Stimulated activated naive CD4-positive, alpha-beta T cell treated with Interleukin-2 at 50 U/mL for 16 hours (primary cell): ENCODE measurements at regions not wholly inside any gene's neighbourhood (a gene's known extent, or its start where the extent isn't known, plus 50 kb on each side); places are given as distances from the start of the nearest gene placed in this dataset.

ENCODE experiments used
- DNase-seq: peaks from one replicate; lab custom pipeline; 2025; lab: John Stamatoyannopoulos, UW

DNA sequence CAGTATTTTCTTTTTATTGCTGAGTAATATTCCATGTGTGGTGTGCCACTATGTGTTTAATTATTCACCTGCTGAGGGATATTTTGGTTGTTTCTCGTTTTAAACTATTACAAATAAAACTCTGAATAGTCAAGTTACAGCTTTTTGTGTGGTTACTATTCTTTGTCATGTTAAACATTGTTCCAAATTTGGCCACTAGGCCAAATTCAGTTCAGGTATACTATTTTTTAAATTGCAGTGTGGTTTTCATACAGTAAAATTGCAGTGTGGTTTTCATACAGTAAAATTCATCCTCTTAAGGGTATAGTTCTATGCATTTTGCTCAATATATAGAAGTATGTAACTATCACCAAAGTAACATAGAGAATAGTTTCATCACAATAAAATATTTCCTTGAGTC is 97.4 kb upstream of the FAM3C start:
- DNase-seq, result no peak

DNA sequence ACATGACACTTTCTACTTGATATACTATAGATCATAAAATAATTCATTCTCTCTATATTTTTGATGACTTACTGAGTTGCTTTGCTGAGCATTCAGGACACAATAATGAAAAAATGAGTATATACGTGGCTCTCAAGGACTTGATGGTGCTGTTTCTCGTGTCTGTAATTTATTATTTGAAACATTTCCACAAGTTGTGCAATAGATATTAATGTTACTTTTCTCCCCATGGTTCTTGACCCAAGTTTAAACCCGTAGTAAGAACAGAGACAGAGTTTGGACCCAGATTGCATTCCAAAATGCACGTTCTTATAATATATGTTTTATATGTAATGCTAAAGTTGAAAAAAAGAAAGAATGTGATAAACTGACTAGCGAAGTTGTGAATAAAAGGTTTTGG is 94.2 kb upstream of the FAM3C start:
- DNase-seq, result no peak

DNA sequence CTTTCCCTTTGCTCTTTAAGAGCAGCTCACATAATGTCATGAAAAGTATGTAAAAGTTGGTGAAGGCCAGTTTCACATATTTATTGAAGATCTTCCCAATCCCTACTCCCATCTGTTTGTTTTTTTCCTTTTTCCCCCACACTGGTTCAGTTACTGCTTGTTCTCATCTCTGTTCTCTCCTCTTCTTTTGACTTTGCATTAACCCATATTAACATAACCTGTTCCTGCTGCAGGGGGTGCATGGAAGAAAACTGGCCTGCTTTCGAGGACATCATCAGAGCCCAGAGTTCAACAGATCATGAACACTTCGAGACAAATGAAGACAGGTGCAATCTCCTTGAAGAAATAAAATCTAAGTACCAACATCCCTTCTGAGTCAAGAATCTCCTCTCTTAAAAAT is 93.3 kb upstream of the FAM3C start:
- no peak for DNase-seq

DNA sequence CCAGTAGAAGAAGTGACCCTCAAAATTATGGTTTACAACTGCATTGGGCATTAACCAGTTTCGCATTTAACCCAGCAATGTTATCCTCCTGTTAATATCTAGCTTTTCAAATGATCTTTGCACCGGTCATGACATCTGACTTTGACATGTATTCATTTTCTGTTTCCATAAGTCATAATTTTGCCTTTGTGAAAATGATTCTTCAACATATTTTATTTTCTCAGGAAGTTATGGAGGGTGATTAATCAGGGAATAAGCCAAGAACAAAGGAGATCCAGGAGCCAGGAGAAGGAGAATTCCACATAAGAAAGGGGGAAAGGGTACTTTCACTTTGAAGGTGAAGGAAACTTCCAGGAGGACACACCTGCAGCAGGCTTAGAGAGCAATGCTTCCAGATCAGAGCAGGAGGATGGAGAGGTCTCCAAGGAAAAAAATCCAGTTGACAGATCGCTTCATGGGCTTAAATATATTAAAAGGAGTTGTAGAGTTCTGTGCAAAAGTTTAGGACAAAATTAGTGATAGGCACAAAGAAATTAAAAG is 92.1 kb upstream of the FAM3C start:
- no peak for DNase-seq

DNA sequence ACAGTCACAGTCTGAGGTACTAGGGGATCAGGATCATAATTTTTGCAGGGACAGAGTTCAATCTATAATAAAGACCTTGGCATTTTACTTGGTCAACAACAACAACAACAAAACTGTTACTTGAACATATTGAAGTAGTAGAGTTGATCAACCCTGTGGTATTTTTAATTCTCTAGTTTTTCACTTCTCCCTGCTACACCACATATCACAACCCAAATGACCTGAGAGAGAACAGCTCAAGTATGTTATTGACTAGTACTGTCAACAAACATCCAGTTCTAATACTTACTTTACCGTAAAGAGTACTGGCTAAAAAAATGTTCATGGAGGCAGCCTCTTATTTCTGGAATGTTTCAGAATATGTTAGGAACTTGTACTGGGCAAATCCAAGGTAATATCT is 90.5 kb upstream of the FAM3C start:
- DNase-seq, result no peak

DNA sequence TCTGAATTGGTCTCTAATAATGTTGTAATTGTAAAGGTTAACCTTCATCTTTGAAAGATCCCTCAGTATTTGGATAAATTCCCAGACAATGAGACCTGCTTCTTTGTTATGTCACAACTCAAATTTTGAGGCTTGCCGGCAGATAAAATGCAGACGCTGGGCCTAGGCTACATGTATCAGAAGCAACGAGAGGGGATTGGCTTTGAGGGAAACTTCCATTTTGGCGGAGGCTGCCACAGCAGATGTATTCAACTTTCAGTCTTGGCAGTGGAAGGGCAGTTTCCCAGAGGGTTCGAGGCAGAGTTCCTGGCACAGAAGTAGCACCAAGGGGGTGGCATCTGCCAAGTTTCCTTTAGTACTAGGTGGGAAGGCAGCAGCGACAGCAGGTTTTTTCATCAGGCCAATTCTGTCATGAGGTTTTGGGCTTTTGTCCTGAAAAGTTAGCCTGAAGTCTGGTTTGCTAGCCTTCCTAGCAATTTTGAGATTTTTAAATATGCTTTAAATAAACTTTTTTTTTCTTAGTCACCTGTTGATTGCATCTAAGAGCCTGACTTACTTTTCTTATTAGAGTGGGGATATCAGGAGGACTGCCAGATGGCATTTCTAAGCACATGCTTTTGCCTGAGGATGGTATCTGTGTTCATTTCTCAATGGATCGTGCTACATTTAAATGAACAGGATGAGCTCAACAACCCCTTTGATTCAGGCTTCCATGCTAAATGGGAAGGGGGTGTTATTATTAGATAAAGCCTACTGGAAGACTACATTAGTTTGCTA is 89.5 kb upstream of the FAM3C start:
- no peak for DNase-seq

DNA sequence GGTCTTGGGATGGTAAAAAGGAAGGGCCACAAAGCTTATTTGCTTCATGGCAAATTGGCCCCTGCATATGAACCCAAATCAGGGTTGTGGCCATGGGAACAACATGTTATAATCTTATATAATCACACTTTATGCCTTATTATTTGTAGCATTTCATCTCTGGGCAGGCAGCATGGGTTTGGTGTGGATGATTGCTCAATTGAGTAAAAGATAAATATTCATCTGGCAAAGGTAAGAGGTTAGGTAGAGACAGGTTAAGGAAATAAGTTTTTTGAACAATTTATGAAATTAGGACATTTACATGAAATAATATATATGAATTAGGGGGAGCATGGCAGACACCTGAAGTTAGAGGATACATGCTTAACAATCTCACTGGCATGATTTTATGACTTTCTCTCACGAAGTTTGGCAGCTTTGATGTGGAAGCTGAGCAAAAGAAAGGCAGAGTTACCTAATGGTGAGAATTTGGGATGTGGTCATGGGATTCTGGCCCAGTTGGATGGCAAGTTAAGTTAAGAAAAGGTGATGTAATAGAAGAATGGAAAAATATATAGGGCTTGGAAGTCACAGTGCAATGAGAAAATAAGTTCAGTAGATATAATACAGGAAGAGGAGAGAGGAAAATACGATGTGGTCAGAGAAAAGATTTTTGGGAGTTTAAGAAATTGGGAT is 88.1 kb upstream of the FAM3C start:
- no peak for DNase-seq

DNA sequence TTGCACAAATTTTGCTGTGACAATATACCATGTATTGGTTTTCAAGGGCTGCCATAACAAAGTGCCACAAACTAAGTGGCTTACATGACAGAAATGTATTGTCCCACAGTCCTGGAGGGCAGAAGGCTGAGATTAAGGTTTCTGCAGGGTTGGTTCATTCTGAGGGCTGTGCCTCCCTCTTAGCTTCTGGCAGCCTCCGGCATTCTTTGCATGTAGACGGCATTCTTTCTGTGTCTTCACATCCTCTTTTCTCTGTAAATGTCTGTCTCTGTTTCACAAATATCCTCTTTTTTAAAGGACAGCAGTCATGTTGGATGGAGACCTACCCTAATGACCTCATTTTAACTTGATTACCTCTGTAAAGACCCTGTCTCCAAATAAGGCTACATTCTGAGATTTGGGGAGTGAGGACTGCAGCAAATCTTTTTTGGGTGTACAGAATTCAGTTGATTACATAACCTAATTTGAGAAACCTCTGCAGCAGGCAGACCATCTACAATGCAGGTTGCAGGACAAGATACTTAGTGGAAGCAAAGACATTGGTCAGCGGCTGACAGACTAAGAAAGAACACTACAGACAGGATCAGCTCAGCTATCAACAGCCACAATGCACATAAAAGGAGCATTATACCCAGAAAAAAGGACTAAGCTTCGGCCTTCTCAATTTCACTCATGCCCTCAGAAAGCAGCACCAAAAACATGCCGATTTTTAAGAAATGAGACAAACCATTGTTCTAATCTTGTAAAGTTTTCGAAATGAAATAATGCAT is 84.6 kb upstream of the FAM3C start:
- DNase-seq, result no peak

DNA sequence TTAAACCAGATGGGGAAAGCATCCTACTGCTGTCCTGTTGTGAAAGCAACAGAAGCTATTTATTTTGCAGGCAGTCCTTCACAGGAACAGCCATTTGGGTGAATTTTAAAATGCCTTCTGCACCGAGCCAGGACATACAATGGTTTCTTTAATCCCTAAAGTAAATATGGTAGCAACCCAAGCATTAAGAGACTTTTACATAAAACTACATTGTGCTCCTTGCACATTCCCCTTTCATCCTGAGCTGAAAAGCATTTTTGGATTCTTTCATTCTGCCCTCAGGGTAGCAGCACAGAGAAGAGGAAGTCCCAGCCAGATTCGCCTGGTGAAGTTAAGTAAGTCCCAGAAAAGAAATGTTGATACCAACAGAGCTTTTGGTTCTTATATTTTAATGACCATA is 84.0 kb upstream of the FAM3C start:
- no peak for DNase-seq

DNA sequence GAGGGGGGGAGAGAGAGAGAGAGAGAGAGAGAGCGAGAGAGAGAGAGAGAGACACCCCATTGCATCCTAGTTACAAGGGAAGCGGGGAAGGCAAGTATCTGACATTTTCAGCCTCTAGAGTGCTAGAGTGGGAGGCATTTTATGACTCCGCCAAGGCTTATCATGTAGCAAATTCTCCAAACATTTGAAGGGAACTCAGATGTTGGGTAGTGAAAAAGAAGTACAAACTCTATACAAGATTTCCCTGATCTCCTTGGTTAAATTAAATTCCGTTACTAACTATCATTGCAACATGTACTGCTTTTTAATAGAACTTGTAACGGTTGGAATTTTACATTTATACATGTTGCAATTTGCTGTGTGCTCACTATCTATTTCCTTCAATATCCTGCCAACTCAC is 83.4 kb upstream of the FAM3C start:
- no peak for DNase-seq

DNA sequence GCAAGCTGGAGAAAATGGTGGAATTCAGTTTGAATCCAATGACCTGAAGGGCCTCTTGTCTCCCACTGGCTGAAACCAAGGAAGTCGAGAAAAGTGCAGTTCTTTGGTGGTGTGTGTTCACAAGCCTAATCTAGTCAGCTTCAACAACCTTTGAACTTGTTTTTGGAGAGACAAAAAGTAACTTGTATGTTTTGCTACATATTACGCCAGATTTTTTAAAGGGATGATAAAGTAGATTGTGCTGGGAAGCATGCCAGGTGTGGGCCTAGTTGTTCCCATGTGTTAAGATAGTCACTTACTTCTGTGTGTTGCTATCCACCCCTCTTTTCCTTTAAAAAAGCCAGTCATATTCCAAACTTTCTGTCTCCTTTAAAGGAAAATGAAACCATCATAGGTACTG is 79.7 kb upstream of the FAM3C start:
- no peak for DNase-seq

DNA sequence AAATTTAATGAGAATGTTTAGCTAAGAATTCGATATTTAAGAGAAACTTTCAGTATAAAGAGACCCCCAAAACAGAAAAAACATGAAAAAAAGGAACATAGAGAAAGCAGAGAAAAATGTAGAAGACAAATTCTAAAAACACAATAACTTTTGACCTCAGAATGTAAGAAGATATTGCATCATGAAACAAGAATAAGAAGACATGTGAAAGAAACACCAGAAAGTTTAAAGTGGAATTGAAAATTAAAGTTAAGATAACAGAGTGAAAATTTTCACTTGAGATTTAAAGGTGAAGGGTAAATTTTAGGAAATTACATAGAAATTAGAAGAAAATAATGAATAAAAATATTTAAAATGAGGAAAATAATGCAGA is 78.2 kb upstream of the FAM3C start:
- no peak for DNase-seq

DNA sequence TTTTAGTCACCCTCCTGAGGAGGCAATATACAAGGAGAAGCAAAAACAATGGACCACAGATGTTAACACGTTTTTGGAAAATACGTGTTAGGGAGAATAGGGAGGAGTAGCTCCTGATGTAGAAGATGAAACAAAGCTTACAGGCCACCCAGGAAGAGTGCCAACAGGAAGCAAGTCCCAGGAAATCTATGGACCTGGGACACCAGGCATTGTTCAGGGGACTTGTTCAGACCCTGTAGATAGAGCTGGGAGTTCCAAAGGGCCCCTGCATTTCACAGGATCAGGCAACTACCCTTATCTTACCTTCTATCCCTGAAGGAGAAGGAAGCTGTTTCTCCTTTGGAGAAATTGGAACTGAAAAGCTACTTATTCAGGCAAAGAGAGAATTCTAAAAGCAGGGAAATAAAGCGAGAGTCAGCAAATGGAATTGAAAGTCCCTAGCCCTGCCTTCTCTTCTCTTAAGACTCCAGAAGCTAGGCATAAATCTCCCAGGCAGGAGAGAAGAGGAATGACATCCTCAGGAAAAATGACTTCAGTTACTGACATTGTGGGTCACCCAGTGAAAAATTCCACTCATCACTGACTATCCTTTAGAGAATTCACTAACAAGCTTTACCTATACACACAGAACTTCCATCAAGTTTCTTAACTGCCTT is 77.7 kb upstream of the FAM3C start:
- no peak for DNase-seq

DNA sequence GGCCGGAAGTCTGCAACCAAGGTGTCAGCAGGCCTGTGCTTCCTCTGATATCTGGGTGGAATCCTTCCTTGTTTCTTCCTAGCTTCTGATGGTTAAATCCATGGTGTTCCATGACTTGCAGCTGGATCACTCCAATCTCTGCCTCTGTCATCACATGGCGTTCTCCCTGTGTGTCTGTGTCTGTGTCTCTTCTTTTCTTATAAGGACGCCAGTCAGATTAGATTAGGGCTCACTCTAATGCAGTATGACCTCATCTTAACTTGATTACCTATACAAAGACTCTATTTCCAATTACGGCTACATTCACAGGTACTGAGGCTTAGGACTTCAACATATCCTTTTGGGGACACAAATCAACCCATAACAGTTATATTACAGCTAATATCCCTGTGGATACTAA is 70.3 kb upstream of the FAM3C start:
- DNase-seq, result no peak

DNA sequence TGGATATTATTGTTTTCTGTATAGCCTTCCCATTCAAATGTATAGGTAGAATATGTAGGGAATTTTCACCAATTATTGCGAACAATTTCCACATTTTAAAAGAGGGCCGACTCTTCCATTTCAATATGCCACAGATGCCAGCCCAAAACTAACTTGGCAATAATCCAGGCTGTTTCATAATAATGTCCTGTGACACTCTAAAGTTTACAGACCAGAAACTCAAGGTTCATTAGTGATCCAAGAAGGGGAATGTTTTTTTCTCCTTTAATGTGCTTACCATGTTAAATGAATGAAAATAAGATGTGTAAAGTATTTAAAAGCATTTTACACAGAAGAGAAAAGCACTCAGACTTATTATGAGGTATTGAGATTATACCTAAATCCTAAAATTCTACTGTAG is 63.0 kb upstream of the FAM3C start:
- DNase-seq, result no peak

DNA sequence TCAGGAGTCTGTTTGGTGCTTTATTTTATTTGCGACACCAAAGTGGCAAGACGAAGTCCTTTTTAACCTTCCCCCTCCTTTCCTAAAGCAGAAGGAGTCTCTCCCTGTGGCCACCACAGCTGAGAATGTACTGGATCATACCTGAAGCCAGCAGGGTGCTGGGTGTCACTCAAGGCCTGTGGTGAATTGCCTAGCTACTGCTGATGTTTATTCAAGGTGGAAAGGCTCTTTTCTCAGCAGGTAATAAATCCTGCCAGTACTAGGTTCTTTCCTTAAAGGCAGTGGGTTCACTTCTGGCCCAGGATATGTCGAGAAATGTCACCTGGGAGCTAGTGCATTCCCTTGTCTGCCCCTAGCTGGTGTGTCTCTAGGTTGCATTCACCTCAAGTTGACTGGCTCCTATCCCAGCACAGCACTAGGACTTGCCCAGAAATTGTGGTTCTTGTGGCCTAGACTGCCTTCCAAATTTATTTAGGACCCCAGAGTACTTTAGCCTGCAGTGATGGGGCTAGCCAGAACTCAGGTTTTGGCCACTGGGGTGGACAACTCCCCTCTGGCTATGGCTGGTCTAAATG is 60.8 kb upstream of the FAM3C start:
- no peak for DNase-seq

DNA sequence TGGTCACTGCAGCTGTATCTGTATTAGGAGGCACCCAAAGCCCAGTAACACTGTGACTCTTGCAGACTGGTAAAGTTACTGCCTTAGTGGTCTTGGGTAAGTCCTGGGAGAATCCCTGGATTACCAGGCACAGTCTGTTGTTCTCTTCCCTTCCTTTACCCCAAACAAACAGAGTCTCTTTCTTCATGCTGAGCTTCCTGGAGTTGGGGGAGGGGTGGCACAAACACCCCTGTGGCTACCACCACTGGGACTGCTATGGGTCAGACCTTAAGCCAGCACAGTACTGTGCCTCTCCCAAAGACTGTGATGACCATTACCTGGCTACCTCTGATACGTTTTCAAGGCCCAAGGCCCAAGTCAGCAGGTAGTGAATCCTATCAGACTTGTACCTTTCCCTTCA is 59.9 kb upstream of the FAM3C start:
- no peak for DNase-seq

DNA sequence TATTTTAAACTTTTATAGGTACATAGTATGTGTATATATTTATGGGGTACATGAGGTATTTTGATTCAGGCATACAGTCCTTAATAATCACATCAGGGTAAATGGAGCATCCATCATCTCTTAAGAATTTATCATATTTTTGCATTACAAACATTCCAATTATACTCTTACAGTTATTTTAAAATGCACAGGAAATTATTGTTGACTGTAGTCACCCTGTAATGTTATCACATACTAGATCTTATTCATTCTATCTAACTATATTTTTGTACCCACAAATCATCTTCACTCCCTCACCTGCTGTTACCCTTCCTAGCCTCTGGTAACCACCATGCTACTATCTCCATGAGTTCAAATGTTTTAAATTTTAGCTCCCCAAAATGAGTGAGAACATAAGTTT is 56.3 kb upstream of the FAM3C start:
- DNase-seq, result no peak

DNA sequence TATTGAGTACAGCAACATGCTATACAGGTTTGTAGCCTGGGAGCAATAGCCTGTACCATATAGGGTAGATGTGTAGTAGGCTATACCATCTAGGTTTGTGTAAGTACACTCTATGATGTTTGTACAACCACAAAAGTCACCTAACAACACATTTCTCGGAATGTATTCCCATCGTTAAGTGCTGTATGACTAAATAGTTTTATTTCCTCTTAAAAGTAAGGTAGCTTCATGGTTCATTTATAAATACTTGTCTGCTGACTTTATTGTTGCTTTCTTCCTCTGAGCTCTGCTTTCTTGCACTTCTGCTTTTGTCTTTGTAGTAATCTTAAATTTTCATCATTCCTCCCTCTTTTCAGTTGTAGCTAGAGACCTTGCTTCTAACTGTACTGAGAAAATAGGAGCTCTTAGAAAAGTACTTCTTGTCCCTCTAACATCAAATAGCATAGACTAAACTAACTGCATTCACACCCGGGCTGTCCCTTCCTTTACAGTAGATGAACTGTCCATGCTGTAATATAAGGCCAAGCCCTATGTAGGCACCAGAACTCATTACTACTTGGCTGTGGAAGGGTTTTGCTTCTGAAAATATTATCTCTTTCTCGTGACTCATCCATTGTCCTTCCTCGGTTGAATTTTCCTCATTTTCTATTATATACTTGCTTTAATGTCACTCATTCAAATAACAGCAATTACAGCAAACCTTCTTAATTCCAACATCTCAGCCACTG is 55.4 kb upstream of the FAM3C start:
- no peak for DNase-seq

DNA sequence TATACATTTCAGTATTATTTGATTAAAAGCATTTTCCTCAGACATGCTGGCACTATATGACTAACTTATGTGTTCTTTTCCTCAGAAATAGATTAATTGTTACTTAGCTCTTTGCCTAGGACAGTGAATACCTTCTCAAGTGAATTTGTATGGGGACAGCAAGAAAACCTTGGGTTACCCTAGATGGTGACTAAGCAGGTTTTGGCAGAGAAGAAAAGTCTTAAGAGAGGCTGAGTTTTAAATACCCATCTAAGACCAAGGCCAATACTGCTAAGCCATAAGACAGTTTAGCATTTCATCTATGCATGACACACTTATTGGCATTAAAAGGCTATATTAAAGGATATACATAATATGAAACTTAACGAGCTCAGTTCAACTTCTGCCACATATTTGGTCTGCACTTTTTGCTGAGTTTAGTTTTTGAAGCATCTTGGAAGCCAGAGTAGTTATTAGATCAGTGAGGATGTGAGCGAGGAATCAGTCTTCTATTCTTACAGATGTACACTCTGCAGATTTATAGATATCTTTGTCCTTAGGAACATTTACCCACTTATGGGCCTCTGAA is 54.6 kb upstream of the FAM3C start:
- DNase-seq, result no peak

DNA sequence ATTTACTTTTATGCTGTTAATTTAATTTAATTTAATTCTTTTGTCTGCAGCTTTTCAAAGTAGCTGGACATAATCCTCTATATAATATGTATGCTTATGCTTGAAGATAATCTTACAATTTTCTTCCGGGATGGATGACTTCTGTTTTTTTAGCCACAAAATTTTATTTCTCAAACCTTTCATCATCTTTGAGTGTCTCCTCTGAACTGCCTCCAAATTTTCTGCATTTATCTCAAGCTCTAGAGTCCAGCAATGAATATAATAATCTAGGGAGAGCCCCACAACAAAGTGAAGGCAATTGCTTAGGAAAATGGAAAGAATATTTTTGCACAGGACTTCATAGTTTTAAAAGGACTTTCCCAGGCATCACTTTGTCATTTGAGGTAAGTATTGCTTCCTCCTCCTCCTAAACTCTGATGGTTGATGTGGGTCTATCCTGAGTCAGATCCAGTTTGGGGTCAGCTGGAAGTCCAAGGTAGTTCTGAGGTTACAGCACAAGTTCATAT is 53.7 kb upstream of the FAM3C start:
- no peak for DNase-seq
